ENCODE measurements at regions not wholly inside any gene's neighbourhood (a gene's known extent, or its start where the extent isn't known, plus 50 kb on each side); places are given as distances from the start of the nearest gene placed in this dataset.

DNA sequence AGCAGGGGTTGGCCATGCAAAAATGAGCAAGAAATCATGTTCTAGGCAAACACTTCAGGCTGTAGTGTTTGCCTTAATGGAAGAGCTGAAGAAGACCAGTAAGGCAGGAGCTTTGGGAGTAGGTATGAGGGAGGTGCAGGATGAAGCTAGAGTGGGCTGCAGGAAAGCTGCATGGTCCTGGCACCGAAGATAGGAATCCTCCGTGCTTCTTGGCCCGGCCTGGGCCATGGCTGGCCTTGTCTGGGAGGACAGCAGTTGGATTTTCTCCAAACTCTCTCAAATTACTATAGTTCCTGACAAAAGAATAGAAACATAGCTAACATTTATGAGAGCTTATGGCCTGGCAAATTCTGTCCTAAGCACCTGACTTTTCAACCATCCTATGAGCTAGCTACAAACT is 116.5 kb downstream of the UCHL1 start:
- no peak overlapping the region for H3K18ac ChIP-seq (ENCODE audit: insufficient read length, low read depth, low read length)
- H2BK120ac ChIP-seq (ENCODE audit: low read depth, low read length, poor library complexity, severe bottlenecking) = no peak overlapping the region
- no peak overlapping the region for H3K4me2 ChIP-seq (ENCODE audit: insufficient read depth, insufficient read length, low read length)
- Mint-ChIP-seq H3K9me3 (no peaks in the 10 kb centered on the region; a peak in 1 of 5 replicates), H3K36me3 (ENCODE audit: insufficient read depth in 1 of 3, low read depth in 3 of 3) (peaks cover 0 to 2% (median under 1%) of the 10 kb centered on the region in 3 experiments; a peak in 3 of 7 replicates), H3K4me3 (no peak overlapping the region), H3K4me1 (peaks cover 0 to 16% of the 10 kb centered on the region in 2 experiments; a peak in 1 of 4 replicates), H3K27me3 (ENCODE audit: low read depth) (peaks cover 53% of the 10 kb centered on the region), H3K27ac (no peak overlapping the region)
- no peaks in the 10 kb centered on the region for H4K20me1 ChIP-seq (ENCODE audit: control insufficient read depth, insufficient read depth, insufficient read length)
- no peak overlapping the region for H3K23ac ChIP-seq (ENCODE audit: insufficient read length, low read depth, low read length)
- no peak overlapping the region for H2BK15ac ChIP-seq (ENCODE audit: low read depth, low read length)
- H4K5ac ChIP-seq (ENCODE audit: insufficient read length, low read depth, low read length) = no peak overlapping the region
- no peaks in the 10 kb centered on the region; the same call in 1 of the 2 replicates for H3K4me1 ChIP-seq (ENCODE audit: insufficient read depth, low read length)
- no peaks in the 10 kb centered on the region for H3K23me2 ChIP-seq (ENCODE audit: insufficient read length, low read depth, low read length, poor library complexity, severe bottlenecking)
- no peak overlapping the region for H4K8ac ChIP-seq (replicated peaks; ENCODE audit: insufficient read length, low read depth, low read length)
- no peak overlapping the region for H2BK5ac ChIP-seq (ENCODE audit: insufficient read length, low read length)
- no peak for DNase-seq
- no peak overlapping the region for H2AFZ ChIP-seq (ENCODE audit: low read length)
- no peaks in the 10 kb centered on the region for H3K79me2 ChIP-seq (ENCODE audit: insufficient read depth, low read length)
- no peak overlapping the region for H3K4ac ChIP-seq (ENCODE audit: low read depth, low read length)
- no peaks in the 10 kb centered on the region for H3K9me3 ChIP-seq (ENCODE audit: control insufficient read depth, low read depth, low read length)
- no peak overlapping the region for H3K56ac ChIP-seq (ENCODE audit: insufficient read length, low read depth, low read length)
- WGBS (ENCODE audit: extremely low coverage, insufficient read length, low lambda C conversion rate) = no CpG with 5 or more reads among the region's 3 CpGs
- H2BK20ac ChIP-seq (ENCODE audit: low read depth, low read length, poor library complexity, severe bottlenecking) = no peak overlapping the region
- no peak overlapping the region for H3K27ac ChIP-seq (ENCODE audit: insufficient read length, low read depth, low read length)
- H2BK12ac ChIP-seq (ENCODE audit: insufficient read length, low read depth, low read length) = no peak overlapping the region
- H2AK5ac ChIP-seq (ENCODE audit: insufficient read length, low read length) = no peak overlapping the region
- no peaks in the 10 kb centered on the region for H3K79me1 ChIP-seq (ENCODE audit: insufficient read depth, low read depth, low read length, poor library complexity, severe bottlenecking)
- no peak overlapping the region for H3K9ac ChIP-seq (ENCODE audit: extremely low read depth, insufficient read length, low read length)
- no peaks in the 10 kb centered on the region for H3K27me3 ChIP-seq (ENCODE audit: insufficient read depth, low read length)
- H4K91ac ChIP-seq (ENCODE audit: insufficient read length, low read depth, low read length) = no peak overlapping the region
- no peak for TF ChIP-seq CTCF (conservative IDR thresholded peaks at IDR 0.05)
- no peak overlapping the region for H3T11ph ChIP-seq (ENCODE audit: low read length)
- no peak overlapping the region for H3K14ac ChIP-seq (ENCODE audit: insufficient read depth, low read length)
